NCI-H2081 (cell line): ENCODE measurements at regions not wholly inside any gene's neighbourhood (a gene's known extent, or its start where the extent isn't known, plus 50 kb on each side); places are given as distances from the start of the nearest gene placed in this dataset.
A peak's percentile ranks its signal among the peaks of the same experiment; 100 is the strongest.

Experiments
- DNase-seq, 2 experiments: peaks; one replicate each; lab custom pipeline; 2025; lab: John Stamatoyannopoulos, UW

DNA sequence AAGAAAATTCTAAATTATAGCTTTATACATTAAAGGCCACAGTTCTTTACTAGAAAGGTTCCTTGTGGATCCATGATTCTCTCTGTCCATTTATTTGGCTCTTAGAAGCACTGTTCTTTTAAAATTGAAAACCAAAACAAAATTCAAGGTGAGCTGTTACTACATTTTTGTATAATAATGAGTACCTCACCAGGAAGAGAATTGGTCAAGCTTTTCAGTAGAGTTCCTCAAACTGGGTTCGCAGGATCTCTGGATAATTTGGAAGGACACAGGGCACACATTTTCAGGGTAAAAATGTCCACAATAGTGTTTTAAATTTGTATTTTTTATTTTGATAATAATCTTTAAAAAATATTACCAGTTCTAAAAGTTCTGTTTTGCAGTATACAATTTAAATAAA, 93.0 kb downstream of the PPP1R3A start:
- no peak for DNase-seq

DNA sequence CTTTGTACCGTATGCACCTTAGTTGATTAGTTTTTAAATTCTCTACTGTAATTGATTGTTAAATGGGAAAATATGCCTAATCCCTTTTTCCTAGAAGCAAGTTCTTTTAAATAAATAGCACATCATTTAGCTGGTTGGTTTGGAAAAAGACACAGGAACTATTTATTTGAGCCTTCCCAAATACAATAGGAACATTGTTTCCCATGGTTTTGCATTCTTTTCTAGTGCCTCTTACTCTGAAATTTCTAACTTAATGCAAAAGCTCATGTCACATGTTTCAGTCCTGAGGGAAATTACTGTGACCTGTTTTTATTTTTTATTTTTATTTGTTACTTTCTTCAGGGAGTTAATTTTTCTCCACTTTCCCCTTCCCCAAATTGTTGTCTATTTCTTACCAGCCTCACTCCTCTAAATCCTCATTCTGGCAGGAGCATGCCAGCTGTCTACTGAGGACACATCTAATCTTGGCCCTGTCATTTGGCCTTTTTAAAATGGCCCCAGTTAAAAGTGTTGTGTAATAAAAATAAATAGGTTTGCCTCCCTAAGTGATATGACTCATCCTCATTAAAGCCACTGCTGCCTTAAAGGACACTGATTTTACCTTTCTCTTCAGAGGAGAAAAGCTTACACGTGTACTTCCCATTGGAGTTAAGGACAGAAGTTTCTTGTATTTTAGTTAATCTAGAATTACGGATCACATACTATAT, 94.5 kb downstream of the PPP1R3A start:
- no peak for DNase-seq

DNA sequence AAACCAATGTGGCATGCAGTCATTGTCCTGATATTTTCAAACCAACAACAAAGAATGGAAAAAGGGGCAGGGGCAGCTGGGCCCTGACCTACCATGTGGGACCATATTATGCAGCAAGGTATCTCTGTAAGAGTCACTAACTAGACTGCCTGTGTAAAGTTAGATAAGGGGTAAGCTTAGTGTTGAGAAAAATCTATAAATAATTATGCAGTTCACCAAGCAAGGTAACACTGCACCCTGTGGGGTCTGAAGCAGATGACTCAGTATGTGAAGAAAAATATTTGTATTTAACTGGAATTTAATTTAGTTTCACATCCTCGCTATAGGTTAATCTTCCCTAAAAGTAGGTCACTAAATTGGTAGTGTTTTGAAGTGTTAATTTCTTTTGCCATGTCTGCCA, 99.3 kb downstream of the PPP1R3A start:
- no peak for DNase-seq

DNA sequence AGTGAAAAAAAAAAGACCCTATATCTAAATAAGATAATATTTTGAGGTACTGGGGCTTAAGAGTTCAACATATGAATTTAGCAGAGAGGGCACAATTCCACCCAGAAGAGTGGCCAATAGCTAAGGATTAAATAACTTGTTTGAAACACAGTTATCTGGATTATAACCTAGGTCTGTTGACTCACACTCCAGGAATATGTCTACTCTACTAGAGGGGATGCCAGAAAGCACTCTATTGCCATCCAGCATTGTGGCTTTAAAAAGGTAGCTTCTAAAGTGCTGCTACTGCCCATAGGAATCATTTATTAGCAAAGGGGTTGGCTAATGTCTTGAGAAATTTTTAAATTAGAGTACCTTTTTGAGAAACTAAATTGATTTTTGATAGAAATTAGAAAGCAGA, 102.2 kb downstream of the PPP1R3A start:
- DNase-seq, result no peak

DNA sequence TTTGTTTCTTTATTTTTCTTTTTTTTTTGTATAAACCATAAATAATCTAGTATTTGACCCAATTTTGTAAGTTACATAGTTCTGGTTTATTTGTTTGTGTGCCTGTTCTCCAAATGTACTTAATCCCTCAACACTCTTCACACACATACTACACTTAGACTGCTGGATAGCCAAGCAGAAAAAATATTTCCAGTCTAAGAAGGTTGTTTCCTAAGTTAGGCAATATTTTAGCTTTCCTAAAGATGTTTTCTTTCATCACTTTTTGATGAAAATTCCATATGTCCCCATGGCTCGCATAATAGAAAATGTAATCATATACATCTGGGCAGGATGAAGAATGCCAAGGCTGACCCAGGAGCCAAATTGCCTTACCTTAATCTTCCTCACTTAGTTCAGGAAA, 105.3 kb downstream of the PPP1R3A start:
- DNase-seq, result no peak

DNA sequence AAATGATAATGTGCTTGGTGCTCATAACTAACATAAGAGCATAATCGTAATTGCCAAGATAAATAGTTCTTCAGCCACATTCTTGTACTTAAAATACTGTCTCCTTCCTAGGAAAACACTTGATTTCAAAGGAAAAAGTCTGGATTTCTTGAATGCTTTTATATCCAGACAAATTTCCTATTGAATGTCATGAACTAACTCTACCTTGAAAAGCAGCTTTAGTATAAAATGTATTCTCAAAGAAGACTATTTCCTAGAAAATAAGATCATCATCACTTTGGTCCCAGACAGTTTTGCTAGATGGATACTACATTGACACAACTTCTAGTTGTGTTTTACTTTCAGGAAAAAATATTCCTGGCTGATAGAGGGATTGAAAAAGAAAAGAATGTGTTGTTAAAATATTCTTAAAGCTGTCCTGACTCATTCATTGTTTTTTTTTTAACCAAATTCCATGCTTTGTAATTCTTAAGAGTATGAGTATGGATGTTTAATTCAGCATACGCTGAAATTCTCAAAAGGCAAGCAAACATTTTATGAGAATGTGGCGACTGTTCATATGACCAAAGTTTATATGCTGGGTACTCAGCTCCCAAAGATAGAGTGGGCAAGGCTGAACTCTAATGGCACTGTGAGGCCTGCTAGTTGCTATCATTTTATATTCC, 106.1 kb downstream of the PPP1R3A start:
- no peak for DNase-seq

DNA sequence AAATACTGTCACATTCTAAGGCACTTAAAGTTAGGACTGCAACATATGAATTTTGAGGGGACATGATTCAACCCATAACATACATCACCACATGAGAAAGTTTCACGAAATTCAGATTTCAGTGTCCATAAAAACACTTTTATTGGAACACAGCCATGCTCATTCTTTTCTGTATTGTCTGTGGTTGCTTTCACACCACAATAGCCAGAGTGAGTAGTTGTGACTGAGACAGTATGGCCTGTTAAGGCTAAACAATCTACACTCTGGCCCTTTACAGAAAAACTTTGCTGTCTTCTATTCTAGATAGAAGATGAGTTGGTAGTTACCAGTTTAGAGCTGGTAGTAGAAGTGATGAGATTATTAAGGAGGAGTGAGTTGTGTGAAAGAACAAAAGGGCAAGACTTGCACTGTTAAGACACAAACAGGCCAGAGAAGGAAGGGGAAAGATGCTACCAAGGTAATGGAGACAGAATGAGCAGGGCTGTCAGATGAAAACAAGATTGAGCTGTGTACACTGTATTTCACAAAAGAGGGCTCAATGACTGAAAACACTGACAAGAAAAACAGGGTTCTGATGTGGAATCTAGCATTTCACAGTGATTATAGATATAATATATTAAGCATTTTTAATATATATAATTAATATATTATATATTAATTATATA, 108.6 kb downstream of the PPP1R3A start:
- DNase-seq, result no peak

DNA sequence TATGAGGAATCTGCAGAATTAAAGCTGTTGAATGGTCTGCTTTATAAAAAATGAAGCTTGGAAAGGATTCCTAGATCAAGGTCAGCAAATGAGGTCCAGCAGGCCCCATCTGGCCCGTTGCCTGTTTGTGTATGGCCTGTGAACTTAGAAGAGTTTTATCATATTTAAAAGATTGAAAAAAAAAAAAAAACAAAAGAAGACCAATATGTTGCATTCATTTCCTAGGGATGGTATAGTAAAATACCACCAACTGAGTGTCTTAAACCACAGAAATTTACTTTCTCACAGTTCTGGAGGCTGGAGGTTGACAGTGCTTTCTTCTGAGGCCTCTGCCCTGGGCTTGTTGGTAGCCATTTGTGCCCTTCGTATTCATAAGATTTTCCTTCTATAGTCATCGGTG, 109.2 kb downstream of the PPP1R3A start:
- DNase-seq, result no peak

DNA sequence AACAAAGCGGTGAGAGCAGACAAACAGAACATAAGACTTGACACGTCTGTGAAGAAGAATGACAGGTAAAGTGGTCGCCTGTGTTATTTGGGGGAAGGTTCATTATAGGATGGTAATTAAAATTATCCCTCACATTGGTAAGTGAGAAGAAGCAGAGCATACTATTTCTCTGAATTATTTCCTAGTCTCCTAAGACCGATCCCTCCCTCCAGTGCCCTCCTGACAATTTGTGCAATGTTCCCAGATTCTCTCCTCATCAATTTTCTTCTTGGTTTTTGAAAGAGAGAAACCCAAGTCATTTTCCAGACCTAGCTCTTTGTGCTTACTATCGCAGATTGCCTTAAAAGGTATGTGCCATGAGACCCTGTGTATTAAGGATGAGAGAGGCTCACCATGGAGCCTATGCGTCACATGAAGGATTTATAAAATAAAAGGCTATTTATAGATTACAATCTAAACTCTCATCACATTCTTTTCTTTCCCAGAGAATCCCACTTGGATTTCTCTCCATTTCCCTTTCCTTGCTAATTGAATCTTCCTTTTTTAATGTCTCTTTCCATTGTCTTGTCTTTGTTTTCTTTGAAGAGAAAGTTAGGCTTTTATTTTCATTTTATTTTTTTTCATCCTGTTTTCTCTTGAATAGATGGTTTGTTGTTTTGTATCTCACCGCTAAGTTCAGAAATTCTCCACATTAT, 112.0 kb downstream of the PPP1R3A start:
- DNase-seq, result no peak

DNA sequence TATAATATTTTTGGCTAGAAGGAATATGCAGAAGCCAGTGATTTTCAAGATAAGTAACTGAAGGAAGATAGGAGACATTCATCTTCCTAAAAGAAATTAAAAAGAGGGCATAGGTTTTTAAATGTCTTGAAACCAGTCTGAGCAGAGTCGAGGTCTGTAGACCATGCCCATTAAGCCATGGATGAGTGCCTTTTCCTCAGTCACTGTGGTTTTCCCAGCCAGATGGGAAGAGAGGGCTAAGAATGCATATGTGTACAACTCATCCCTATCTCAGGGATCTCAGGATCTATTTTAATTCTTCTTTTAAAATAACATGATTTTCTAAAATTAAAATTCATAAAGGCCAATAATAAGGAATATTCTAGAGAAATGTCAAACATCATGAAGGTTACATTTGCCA, 112.8 kb downstream of the PPP1R3A start:
- DNase-seq, result no peak

DNA sequence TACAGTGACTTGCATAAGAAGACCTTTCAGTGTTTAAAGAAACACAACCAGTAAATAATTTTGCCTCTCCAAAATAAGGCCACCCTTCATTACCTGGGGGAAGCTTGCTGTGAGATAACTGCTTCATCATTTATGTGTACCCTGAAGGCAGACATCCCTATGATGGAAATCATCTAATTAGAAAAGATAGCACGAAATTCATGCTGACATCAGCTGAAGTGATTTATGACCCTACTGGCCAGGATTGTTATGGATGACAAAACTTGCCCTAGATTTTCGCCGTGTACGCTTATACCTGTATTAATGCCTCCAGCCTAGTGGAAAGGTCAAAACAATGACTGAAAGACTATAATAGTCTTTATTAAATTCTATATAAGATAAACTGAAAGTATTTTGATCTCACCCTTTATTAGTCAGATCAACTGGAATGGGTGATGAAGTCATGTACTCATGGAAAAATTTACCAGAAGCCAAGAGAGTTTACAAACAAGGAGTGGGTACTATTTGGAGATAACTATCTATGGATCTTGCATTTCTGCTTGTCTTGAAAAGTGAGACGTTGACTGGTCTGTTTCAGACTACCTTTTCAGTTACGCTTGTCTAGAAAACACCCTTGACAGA, 114.2 kb downstream of the PPP1R3A start:
- no peak for DNase-seq

DNA sequence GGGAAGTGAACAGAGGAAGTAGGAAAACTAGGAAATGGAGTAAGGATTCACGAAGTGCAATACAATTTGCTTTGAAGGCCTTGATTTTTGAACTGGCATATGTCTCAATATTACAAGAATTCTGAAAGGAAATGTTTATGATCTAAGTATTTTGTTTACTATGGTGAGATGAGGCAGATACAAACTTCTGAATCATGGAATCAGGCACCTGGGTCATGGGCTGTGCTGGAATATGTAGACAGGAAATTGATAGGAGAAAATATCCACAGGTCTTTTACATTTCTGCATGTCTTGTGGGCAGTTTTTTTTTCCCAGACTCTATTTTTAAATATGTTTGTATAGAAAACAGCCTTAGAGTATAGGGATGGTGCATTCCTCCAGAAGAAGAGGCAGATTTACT, 117.1 kb downstream of the PPP1R3A start:
- DNase-seq, result no peak

DNA sequence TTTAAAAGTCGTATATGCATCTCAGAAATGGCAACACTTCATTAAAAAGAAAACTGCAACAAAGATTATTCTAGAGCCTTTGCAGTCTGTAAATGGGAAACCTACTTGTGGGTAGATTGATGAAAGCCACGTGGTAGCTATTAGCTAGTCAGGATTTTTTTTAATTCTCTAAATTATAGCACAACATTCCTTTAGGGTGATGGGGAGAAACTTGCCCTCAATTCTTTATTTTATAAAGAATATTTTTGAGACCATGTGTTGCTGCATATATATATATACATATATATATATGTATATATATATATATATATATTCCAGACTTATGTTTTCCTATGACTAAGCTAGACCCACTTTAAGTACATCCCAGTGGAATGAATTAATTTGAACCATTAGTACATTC, 118.0 kb downstream of the PPP1R3A start:
- DNase-seq, result no peak

DNA sequence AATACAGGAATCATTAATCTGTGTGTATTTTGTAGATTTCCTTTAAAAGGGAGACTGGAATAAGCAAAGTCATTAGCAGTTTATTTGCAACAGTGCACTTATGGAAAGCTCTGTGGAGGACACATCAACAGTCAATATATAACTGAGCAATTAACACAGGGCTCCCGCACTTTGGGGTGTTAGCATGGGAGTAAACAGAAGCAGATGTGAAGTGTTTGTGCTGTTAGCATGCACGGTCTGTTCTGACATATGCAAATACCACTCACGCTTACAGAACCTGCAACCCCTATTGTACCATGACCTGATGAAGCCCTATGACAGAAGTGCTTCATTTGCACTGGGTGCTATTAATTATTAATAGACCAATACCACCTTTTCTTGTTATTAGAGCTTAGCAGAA, 118.9 kb downstream of the PPP1R3A start:
- peak in 1 of 2 experiments; percentile 86 for DNase-seq

DNA sequence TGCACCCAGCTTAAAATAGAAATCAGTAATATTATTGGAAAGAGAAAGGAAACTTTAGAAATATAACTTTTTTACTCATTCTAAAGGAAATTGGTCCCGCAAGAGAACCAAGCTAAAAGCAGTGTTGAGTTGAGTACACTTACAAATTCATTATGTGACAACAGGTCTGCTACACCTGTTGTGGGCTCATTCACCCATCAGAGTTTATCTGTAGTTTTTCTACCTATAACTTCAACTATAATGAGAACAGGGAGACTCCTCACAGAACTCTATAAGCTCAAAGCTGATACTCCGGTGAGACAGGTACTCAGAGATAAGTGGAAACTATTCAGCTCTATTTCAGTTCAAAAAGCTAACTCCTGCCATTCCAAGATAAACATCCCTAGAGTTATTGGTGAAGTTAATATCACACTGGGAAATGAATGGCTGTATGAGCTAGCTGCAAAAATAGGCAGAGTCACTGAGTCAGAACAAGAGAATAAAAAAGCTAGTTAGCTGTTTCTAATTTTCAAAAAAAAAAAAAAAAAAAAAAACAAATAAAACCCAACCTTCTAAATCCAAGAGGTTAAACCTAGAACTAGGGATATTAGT, 121.3 kb downstream of the PPP1R3A start:
- DNase-seq, result no peak

DNA sequence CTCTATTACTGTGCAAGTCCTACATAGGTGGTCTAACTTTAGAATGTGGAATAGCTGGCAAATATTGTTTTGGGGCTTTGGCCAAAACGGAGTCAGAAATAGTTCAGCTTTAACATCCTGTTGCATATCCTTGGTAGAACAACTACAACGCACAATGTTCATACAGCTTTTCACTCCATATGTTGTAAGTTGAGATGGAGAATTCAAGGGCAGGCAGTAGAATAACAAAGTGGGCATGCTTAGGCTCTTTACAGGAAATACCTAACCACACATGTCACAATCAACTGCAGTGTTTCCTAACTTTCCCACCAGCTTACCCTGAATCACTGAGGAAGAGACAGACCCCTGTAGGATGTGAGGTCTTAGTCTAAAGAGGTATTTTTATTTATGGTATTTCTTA, 122.3 kb downstream of the PPP1R3A start:
- DNase-seq, result no peak

DNA sequence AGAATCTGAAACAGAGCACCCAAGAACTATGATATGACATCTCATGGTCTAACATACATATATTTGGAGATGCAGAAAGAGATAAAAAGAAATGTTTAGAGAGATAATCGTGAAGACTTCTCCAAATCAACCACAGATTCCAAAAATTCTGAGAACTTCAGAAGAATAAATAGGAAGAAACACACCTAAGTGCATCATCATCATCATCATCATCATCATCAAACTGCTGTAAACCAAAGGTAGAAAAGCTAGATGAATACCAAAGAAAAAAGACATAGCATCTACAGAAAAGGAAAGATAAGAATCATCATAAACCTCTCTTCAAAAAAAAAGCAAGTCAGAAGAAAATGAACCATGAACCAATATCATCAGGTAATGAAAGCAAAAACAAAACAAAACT, 124.2 kb downstream of the PPP1R3A start:
- no peak for DNase-seq

DNA sequence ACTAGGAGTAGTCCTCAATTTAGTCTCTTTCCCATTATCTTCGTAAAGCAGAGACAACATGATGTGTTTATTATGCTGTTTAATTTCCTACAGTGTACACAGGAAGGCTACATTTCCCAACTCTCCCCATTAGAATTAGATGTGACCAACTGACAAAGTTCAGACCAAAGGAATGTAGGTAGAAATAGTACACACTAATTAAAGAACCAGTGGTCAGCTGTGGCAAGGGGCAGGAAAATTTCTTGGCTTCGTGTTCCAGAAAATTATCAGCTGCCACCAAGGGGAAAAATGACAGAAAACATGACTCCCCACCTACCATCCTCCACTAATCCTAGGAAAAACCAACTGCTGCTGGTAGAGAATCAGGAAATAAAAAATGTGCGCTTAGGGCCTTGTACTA, 125.6 kb downstream of the PPP1R3A start:
- DNase-seq, result no peak

DNA sequence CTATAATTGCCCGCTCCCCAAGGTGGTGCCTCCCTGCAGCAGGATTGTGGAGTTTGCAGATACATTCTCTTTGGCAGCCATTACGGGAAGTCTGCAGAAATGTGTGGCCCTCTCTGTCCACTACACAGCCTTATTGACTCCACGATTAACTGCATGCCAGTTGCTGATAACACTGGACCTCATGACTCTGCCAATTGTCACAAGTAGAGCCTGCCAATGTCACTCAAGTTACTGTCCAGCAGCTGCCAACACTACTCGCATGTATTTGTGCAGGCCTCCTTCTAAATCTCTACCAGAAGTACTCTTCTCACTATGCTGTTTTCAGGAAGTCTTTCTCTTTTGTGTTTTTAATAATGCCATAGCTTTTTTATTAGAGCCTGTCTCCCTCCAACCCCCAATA, 128.8 kb downstream of the PPP1R3A start:
- DNase-seq, result no peak

DNA sequence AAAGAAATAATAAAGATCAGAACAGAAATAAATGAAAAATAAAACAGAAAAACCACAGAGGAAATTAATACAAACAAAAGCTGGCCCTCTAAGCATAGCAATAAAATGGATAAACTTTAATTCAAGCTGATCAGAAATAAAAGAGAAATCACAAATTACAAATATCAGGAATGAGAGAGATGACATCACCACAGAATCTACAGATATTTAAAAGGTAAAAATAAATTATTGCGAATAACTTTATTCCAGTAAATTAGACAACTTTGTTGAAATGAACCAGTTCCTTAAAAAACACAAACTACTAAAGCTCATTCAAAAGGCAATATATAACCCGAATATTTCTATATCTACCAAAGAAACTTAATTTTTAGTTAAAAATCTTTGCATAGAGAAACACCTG, 131.7 kb downstream of the PPP1R3A start:
- DNase-seq, result no peak

DNA sequence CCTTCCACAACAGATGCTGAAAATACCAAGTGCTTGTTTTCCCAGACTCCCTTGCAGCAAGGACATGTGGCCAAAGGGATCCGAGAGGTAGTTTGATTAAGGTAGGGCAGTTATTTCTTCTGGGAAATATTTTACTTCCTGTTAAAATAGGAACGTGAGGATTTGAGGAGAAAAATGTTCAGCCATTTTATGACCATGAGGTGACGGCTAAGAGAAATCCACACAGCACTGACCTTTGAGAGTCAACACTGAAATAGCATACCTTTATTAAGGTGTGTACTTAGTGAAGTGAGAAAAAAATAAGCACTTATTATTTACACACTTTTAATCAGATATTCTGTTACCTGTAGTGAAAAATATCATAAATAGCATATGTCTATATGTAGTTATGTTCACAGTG, 133.9 kb downstream of the PPP1R3A start:
- no peak for DNase-seq

DNA sequence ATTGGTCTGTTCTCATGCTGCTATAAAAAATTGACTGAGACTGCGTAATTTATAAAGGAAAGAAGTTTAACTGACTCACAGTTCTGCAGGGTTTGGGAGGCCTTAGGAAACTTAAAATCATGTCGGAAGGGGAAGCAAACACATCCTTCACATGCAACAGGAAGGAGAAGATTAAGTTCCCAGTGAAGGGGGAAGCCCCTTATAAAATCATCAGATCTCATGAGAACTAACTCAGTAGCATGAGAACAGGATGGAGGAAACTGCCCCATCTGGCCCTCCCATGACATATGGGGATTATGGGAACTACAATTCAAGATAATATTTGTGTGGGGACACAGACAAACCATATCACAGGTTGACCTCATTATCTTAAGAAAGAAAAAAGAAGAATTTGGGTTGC, 134.5 kb downstream of the PPP1R3A start:
- DNase-seq, result no peak
